Hematopoietic multipotent progenitor cell treated with erythropoietin and hydrocortisone succinate and interleukin-3 and kit ligand, for 8 days (in vitro differentiated cells): ENCODE measurements at regions not wholly inside any gene's neighbourhood (a gene's known extent, or its start where the extent isn't known, plus 50 kb on each side); places are given as distances from the start of the nearest gene placed in this dataset.
"Not testable (repeated sequence)": the region's sequence is repeated elsewhere in the genome, so short reads cannot be mapped to it uniquely, and the experiment has no call there.

Experiments used
- DNase-seq: peaks from one replicate; pipeline ENCODE4 v3.0.0-alpha.2; 2015

DNA sequence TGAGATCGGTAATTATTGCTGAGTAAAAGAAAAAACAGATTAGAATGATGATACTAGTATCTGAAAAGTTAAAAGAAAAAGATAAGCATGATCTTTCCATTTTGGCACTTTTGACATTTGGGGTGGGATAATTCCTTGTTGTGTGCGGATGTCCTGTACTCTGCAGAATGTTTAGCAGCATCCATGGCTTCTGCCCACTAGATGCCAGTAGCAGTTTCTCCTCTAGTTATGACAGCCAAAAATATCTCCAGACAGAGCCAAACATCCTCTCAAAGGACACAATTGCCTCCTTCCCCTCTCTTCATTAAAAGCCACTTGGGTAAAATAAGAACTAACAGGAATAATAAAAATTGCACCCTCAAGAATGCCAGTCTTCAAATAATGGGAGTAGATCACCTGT, 468.8 kb upstream of the GRM7 start:
- no peak for DNase-seq

DNA sequence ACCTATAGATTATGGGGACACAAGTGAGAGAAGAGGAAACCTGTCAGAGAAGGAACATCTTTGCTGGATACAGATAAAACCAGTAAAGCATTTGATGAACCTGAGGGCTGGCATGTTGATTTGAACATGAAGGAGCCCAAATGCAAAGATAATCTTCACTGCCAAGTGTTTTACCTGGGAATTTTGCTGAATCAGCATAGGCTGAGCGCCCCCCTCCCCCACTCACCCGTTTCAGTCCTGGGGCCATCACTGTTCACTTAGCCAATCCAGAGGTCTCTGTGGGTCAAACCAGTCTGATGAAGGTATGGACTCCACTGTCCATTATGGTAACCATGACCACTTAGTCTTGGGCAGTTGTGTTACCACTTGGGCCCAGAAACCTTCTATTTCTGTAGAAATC, 466.0 kb upstream of the GRM7 start:
- DNase-seq = no peak

DNA sequence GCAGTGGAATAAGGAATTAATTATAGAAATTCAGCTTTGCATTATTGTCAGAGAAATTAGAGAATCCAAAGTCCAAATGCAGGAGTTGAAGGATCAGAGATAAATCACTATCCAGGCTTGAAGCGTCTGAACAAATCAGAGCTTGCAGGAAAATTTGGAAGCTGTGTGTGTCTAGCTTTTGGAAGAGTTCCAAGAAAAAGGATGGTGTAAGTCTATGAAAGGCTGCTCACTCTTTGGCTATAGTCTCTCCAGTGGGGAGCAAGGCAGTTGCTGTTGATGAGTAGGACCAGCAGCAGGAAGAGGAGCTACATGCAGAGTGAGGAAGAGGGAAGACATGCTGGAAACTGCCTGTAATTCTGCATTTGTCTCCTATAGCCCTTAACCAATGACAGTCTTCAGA, 464.3 kb upstream of the GRM7 start:
- no peak for DNase-seq

DNA sequence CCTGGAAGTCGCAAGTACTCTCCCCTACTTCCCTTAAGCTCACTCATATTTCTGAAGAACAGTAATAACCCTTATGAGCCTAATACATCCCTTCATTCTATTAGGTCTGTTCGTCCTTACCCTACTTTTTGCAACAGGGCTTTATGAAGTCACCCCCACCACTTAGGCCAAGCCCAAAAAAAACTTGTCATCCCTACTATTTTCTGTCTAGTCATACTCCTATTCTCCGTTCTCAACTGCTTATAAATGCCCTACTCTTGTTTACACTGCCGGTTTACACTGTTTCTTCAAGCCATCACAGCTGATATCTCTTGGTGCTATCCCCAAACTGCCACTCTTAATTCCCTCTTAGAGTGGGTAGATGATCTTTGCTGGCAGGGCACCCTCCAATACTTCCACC, 458.2 kb upstream of the GRM7 start:
- not testable (repeated sequence) for DNase-seq

DNA sequence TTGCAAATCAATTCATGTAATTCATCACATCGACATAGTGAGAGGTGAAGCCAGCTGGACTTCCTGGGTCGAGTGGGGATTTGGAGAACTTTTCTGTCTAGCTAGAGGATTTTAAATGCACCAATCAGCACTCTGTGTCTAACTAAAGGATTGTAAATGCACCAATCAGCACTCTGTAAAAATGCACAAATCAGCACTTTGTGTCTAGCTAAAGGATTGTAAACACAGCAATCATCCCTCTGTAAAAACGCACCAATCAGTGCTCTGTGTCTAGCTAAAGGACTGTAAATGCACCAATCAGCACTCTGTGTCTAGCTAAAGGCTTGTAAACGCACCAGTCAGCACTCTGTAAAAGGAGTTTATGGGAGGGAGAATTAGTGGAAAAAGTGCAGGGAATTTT, 454.0 kb upstream of the GRM7 start:
- DNase-seq = not testable (repeated sequence)

DNA sequence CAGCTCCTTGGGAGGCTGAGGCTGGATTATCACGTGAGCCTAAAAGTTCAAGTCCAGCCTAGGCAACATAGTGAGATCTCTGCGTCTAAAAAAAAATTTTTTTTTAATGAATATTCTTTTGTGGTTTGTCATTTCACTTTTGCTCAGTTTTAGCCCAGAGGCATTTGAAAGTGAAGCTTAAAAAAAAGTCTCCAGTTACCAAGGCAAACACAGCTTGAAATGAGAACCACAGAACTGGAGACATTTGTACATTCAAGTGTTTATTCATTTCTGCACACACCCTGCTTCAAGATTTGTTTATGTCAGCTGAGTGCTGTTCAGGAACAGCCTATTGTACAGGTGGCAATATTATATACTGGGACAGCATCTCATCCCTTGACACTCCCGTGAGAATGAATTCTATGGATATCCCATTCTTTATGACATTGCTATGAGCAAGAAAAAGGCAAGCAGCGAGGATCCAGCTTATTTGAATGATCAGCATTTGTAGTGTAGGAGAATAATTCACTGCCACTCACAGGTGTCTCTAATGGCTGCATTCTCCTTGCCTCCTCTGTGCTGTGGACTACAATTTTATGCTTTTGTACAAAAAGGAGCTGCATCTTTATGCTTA, 444.8 kb upstream of the GRM7 start:
- DNase-seq = no peak

DNA sequence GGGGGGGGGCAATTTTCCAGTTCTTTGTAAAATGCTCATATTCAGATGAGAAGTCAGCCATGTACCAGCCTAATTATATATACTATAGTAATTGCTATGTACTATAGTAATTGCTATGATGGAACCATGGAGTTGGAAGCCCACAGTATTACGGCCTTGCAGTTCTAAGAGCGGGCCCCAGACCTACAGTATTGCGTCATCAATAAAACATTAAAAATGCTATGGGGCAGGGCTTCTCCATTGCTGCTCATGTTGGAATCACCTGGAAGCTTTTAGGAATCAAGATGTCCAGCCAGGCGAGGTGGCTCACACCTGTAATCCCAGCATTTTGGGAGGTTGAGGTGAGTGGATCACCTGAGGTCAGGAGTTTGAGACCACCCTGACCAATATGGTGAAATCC, 443.7 kb upstream of the GRM7 start:
- DNase-seq = no peak

DNA sequence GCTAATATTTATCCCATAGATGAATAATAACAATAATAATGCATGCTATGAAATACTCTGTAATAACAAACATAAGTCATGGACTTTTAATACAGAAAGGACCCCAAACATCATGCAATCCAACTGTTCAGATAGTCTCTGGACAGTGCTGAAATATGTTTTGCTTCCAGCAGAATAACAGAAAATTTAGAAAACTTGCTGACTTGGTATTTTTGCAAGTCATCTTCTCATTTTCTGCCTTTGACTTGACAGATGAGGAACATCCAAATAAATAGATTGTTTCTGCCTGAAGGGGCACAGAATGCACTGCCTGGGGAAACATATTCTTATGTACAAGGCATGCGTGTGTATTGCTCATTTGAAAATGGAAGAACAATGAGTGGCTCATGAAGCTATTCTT, 442.4 kb upstream of the GRM7 start:
- no peak for DNase-seq

DNA sequence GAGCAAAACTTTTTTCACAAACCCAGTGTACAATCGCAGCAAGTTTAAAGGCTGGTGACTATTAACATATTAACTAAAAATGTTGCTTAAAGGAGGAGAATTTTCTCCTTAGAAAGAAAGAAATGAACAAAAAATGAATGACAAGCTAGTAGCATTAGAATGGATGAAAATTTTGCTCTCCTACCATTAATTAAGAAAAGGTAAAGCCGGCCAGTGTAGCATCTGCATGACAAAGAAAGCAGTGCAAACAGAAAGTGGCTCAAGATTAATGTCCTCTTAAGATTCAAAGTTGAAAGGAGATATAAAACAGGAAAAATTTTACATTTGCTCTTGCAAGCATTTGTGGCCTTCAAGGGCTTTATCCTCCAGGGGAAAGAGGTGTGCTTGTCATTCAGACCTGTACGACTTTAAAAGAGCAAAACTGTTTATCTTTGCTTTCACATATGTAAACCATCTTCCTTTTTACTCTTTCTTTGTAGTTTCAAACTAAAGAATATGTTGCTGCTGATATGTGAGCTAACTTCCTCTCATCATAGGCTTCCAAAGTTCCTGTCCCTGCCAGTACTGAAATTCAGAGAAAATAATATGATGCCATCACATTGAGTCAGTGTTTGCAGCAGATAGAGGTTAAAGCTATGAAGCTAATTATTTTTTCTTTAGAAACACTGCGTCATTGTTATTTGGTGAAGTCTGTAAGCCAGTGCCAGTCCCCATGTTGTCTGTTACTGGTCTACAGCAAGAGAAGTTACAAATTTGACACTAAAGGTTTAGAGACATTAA, 439.1 kb upstream of the GRM7 start:
- peak; percentile 13 for DNase-seq

DNA sequence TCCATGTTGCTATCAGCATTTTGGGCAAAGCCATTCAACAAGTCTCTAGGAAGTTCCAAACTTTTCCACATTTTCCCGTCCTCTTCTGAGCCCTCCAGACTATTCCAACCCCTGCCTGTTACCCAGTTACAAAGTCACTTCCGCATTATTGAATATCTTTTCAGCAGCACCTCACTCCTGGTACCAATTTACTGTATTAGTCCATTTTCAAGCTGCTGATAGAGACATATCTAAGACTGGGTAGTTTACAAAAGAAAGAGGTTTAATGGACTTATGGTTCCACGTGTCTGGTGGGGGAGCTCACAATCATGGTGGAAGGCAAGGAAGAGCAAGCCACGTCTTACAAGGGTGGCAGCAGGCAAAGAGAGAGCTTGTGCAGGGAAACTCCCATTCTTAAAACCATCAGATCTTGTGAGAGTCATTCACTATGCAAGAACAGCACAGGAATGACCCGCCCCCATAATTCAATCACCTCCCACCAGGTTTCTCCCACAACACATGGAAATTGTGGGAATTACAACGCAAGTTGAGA, 435.6 kb upstream of the GRM7 start:
- no peak for DNase-seq

DNA sequence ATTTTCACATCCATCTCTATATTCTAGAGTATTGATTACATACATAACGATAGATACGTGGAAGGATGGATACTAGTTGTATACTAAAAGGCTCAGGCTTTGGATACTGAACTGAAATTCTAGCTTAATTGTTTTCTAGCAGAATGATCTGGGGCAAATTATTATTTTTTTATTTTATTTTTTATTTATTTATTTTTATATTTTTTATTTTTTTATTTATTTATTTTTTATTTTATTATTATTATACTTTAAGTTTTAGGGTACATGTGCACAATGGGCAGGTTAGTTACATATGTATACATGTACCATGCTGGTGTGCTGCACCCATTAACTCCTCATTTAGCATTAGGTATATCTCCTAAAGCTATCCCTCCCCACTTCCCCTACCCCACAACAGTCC, 432.6 kb upstream of the GRM7 start:
- not testable (repeated sequence) for DNase-seq

DNA sequence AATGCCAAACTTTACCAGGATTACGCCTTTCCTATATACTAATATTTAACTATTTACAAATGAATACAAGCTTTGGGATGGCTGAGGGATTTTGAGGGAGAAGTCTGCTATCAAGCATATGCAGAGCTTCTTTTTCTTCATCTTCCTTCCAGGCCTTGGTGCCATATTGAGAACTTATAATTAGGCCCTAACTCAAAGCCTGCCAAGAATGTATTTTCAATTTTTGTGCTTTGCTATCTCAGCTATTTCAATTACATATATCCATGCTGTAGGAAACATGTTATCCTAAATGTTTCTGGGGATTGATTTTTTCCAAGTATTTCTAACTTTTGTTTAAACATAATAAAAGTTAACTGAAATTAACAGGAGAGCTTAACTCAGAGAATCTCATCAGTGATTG, 425.0 kb upstream of the GRM7 start:
- no peak for DNase-seq

DNA sequence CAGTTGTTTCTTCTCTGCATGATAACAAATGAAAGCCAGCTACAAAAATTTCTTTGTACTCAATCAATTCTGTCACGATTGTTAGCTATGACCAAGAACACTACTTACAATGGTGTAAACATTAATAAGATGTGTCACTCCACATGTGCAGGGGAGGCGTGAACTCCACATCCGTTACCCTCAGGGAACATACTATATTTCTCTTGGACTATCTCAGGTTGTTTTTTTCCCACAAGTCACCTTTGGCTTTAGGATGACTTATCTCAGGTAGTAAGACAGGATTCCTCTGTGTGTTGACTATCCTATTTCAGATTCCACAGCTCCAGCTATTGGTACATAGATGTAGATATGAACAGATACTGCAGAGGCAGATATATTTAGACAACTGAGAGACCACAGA, 423.3 kb upstream of the GRM7 start:
- no peak for DNase-seq

DNA sequence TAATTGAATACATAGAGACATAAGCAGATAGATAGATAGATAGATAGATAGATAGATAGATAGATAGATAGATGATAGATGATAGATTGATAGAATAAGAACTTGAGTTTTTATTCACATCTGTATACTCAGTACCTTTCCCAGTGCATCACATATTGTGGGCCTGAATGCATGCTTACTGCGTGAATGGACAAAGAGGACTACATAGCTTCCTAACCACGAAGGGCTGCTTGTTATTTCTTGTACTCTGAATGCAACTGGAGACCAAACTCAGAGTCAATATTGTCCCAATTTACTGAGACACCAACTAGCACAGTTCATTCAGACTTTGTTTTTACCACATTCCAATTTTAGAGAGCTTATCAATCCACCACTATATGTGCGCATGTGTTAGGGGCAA, 422.9 kb upstream of the GRM7 start:
- no peak for DNase-seq

DNA sequence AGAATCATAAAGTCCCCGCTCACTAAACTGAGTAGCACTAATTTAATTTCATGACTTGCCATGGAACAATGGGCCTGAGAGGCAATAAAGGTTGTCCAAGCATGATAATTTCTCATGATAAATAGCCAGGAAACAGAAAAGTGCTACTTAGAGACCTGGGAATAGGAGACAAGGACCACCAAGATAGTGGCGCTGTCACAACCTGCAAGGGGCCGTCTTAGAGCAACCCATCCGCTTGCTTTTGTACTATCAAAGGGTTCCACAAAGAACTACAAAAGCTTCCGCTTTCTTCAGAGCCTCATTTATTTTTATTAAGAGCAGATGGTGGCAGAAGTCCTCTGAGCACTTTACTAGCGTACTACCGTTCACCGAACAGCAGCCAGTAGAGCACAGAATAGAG, 421.7 kb upstream of the GRM7 start:
- DNase-seq = no peak

DNA sequence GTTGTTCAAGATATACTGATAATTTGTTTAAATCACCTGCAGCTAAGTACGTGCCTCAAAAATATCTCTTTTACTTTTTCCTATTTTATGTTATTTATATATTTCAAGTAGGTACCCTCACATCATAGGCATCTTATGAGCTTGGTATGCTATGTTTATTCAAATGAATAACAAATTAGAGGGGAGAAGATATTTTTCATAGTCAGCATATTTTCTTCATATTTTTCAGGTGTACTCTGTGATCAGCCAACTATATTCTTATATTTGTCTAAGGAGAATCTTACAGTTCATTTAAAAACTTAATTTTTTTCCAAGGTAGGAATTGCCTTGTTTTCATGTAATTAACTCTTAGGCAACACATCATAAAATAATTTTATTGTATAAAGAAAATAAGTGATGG, 421.1 kb upstream of the GRM7 start:
- DNase-seq = no peak

DNA sequence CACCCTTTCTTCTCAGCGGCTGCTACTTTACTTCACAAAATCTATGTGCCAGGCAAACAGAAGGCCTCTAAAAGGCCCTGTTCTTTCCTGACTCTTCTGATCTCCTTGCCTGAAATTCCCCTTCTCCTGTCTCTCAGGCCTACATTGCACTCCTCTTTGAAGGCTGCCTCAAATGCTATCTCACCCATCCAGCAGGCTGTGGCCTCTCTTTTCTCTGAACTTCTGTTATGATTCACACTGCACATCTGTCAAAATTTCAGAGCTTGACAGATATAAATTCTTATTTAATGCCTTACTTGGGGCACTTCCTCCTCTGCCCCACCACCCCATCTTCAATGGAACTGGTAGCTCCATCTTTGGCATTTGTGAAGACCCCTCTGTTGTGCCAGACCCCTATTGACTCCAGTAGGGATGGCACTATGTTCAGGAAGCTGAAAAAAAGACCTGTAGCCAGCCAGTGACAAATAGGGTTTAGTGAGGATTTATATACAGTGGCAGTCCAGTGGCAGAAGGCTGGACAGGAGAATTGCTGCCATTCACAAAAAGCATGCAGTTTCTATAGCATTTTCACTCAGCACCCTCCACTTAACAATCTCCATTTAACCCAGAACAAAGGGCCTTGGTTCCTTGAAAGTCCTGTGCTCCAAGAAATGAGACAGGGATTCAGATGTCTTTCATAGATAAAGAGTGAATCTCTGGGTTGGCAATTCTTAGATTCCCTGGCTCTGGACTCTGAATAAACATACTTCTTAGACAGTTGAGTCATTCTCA, 415.8 kb upstream of the GRM7 start:
- DNase-seq = peak; percentile 3

DNA sequence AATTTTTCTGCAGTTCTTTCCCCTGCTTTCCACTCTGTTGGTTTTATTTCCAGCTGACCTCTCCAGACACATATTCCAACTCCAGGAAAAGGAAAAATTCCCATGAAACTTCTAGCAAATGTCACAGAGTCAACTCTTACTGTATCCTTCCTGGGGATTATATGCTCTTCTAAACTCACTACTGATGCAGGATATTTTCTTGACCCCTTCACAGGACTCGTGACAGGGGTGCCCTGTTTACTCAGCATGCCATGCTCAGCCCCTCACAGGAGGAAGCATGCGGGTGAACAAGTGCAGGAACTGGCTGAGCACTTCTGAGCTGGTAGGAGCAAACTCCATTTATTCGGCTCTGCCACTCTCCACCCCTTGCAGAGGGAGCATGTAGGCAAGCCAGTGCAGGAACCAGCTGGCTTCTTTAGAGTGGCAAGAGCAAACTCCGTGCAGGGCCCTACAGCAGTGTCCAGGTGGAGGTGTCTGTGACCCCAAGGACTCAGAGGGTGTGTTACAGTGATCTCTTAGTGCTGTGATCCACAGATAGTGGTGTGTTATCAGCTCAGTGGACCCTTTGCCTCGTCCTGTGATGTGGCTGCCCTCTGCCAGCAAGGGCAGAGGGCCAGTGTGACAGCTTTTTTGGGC, 413.6 kb upstream of the GRM7 start:
- DNase-seq = no peak

DNA sequence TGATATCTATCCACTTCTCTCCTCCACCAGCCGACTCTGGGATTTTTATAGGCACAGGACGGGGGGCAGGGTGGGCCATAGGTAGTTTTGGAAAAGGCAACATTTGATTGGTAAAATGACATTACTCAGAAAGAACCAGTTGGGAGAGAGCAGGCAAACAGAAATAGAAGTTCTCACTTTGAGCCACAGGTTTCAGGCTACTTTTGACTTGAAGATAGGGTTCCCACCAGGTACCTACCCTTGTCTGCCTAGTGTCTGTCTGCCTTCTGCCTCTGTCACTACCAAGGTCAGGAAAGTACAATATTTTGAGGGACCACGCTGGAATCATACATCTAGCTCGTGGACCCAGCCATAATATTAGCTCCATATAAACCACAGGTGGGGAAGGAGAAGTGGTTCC, 412.9 kb upstream of the GRM7 start:
- DNase-seq = no peak

DNA sequence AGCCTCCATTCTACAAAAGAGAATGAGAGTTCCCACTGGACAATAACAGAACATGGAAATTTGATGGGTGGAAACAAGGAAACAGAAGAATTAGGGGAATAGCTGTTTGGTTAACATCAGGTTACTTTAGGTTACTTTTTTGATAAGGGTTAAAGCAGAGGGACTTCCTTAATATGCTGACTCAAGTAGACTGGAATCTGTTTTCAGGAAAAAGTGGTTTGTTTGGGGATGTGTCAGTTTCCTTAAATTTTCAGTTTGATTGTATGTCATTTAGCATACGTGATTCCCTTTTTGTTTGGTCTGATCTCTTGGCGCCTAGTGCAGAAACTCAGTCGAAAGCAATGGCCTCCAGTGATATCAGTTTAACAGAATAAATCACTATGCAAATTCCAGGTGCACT, 411.8 kb upstream of the GRM7 start:
- no peak for DNase-seq

DNA sequence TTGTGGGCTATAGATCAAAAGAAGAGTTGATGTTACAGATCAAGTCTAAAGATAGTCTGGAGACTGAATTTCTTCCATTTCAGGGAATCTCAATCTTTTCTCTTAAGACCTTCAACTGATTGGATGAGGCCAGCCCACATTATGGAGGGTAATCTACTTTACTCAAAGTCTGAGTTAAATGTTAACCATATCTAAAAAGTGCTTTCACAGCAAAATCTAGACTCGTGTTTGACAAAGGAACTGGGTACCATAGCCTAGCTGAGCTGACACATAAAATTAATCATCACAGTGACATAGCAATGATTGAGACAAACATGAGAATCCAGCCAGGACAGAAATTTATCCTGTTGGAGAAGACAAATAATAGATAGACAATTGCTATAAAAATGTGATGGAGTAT, 407.9 kb upstream of the GRM7 start:
- no peak for DNase-seq

DNA sequence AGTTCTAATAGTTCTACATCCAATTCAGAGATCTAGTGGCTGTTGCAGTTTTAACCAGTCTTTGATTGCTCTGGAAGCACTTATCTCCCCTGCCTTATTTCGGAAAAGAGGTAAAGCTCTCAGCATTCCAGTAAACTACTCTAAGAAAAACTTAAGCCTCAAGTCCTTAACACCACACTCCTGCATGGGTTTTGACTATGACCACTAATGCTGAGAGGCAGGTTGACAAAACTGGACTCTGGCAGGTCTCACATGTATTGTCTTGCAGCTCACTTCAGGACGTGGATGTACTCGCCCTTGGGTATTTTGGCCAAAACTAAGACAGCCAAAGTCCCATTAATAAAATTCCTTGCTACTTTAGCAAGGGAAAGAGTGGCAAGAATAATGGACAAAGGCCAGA, 405.9 kb upstream of the GRM7 start:
- no peak for DNase-seq

DNA sequence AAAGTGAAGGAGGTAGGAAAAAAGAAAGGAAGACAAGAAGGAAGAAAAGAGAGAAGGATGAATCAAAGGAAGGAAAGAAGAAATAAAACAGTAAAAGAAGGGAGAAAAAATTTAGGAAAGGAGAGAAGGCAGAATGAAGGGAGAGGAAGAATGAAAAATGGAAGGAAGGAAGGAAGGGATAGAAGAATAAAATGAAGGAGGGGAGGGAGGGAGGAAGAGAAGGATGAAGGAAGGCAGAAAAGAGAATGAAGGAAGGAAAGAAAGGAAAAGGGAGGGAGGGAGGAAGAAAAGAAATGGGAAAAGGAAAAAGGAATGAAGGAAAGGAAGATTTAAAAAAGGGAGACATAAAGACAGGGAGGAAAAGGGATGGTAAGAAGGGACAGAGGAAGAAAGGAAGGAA, 393.7 kb upstream of the GRM7 start:
- no peak for DNase-seq

DNA sequence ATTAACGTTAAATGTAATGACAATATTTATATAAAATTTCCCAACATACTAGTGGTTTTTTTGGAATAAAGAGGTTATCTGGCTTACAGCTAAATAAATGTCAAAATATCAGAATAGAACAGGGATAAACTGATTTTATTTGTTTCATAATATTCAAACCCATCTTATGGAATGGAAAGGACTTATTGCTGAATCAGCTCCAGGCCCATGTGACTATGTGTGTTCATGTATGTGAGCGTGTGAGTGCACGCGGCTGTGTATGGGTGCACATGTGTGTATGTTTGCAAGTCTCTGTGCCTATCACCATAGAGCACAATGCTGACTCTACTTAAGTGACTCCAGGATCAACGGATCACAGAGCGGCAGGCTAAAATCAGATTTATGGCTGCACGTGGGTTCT, 392.3 kb upstream of the GRM7 start:
- no peak for DNase-seq
